H1 (cell line): ENCODE measurements at regions not wholly inside any gene's neighbourhood (a gene's known extent, or its start where the extent isn't known, plus 50 kb on each side); places are given as distances from the start of the nearest gene placed in this dataset.

Source experiments
- CTCF ChIA-PET: fragments of 300-600 bp; sonication (Branson Sonifier 250); formaldehyde crosslinking; loops from one replicate; lab custom pipeline; 2021; ENCODE audit not compliant: partially characterized antibody; lab: Charles Lee
- POLR2A ChIA-PET: fragments of 300-600 bp; sonication (Branson Sonifier 250); formaldehyde crosslinking; loops from one replicate; lab custom pipeline; 2021; ENCODE audit warnings: inconsistent platforms; ENCODE audit not compliant: partially characterized antibody; lab: Charles Lee
- DNase-seq, 2 experiments: peaks; one replicate each; pipeline versions ENCODE4 v3.0.0 to v3.0.0-alpha.2; 2010 to 2022; ENCODE audit warnings: low spot score in 2 of 2, low read depth in 1 of 2, mixed read lengths in 1 of 2
- FAIRE-seq: peaks from 2 replicates; lab custom pipeline; 2011; peaks lifted over from hg19 to GRCh38; lab: Jason Lieb, UNC
- H2AFZ ChIP-seq: 2 replicates; pipeline ENCODE4 v1.8.1; 2012; ENCODE audit warnings: low read length, inconsistent platforms
- H2AK5ac ChIP-seq: 2 replicates; pipeline ENCODE4 v1.6.1; 2013; ENCODE audit warnings: low read depth, low read length
- H2BK120ac ChIP-seq: replicated peaks from 2 replicates; pipeline ENCODE3; 2013; ENCODE audit warnings: low read depth, low read length, inconsistent platforms
- H2BK12ac ChIP-seq: 2 replicates; pipeline ENCODE4 v1.6.1; 2013; ENCODE audit warnings: low read depth, low read length
- H2BK15ac ChIP-seq: 2 replicates; pipeline ENCODE4 v1.6.1; 2013; ENCODE audit warnings: low read length
- H2BK20ac ChIP-seq: 2 replicates; pipeline ENCODE4 v1.6.1; 2013; ENCODE audit warnings: low read length
- H2BK5ac ChIP-seq: 2 replicates; pipeline ENCODE4 v1.6.1; 2013; ENCODE audit warnings: low read depth, low read length
- H3K14ac ChIP-seq: 2 replicates; pipeline ENCODE4 v1.6.1; 2013; ENCODE audit warnings: inconsistent platforms; ENCODE audit not compliant: insufficient read length
- H3K18ac ChIP-seq: 2 replicates; pipeline ENCODE4 v1.6.1; 2013; ENCODE audit warnings: low read length; ENCODE audit errors: extremely low read depth
- H3K23ac ChIP-seq: 2 replicates; pipeline ENCODE4 v1.6.1; 2013; ENCODE audit warnings: inconsistent platforms; ENCODE audit not compliant: insufficient read length
- H3K23me2 ChIP-seq: 2 replicates; pipeline ENCODE4 v1.6.1; 2013; ENCODE audit warnings: low read depth, low read length
- H3K27ac ChIP-seq: 2 replicates; pipeline ENCODE4 v1.6.1; 2011; ENCODE audit warnings: low read depth, low read length, inconsistent platforms
- H3K27me3 ChIP-seq, 4 experiments: replicated peaks in 1 of 4; 1 replicate in 1 of 4; 2 replicates in 3 of 4; pipeline versions ENCODE4 v1.6.1 to v1.8.1; 2011 to 2013; ENCODE audit warnings: low read length in 3 of 4, mild to moderate bottlenecking in 3 of 4, inconsistent platforms in 2 of 4, mixed read lengths in 2 of 4, moderate library complexity in 1 of 4; ENCODE audit not compliant: control insufficient read depth in 3 of 4, insufficient read depth in 3 of 4; ENCODE audit errors: extremely low read depth in 1 of 4
- H3K36me3 ChIP-seq, 4 experiments: 2 replicates each; pipeline versions ENCODE4 v1.6.1 to v1.8.1; 2011 to 2013; ENCODE audit warnings: mild to moderate bottlenecking in 4 of 4, low read length in 3 of 4, moderate library complexity in 2 of 4, control low read depth in 1 of 4, inconsistent platforms in 1 of 4; ENCODE audit not compliant: insufficient read depth in 4 of 4, control insufficient read depth in 2 of 4
- H3K4ac ChIP-seq: replicated peaks from 2 replicates; pipeline ENCODE3; 2013; ENCODE audit warnings: low read length, low read depth, mixed read lengths, inconsistent platforms; ENCODE audit not compliant: insufficient read length
- H3K4me1 ChIP-seq, 4 experiments: replicated peaks in 1 of 4; 1 replicate in 1 of 4; 2 replicates in 3 of 4; pipeline versions ENCODE4 v1.6.1 to v1.8.1; 2011 to 2013; ENCODE audit warnings: low read length in 3 of 4, inconsistent platforms in 2 of 4, mixed read lengths in 1 of 4; ENCODE audit not compliant: insufficient read depth in 4 of 4, control insufficient read depth in 3 of 4
- H3K4me2 ChIP-seq, 2 experiments: 2 replicates each; pipeline versions ENCODE4 v1.6.1 to v1.8.1; 2011 to 2013; ENCODE audit warnings: low read depth in 2 of 2, low read length in 2 of 2, control low read depth in 1 of 2, inconsistent platforms in 1 of 2, mild to moderate bottlenecking in 1 of 2; ENCODE audit not compliant: insufficient read depth in 1 of 2
- H3K4me3 ChIP-seq, 4 experiments: fragments of 200-600, 300-600 bp in 1 of 4; sonication (generic), shearing (Covaris generic), sonication (Bioruptor Twin) in 1 of 4; 2 replicates each; pipeline versions ENCODE4 v1.5.1 to v1.8.1; 2011 to 2016; ENCODE audit warnings: low read length in 4 of 4, low read depth in 3 of 4, control low read depth in 2 of 4, inconsistent platforms in 2 of 4, mild to moderate bottlenecking in 2 of 4, mixed read lengths in 1 of 4, moderate library complexity in 1 of 4; ENCODE audit not compliant: insufficient read depth in 2 of 4; ENCODE audit errors: extremely low read depth in 1 of 4
- H3K56ac ChIP-seq: replicated peaks from 2 replicates; pipeline ENCODE3; 2013; ENCODE audit warnings: low read depth, mild to moderate bottlenecking, mixed read lengths, low read length, inconsistent platforms; ENCODE audit not compliant: insufficient read length
- H3K79me1 ChIP-seq: 2 replicates; pipeline ENCODE4 v1.6.1; 2013; ENCODE audit warnings: low read depth, low read length, control low read depth
- H3K79me2 ChIP-seq, 2 experiments: 2 replicates each; pipeline versions ENCODE4 v1.6.1 to v1.8.1; 2012 to 2013; ENCODE audit warnings: low read length in 2 of 2, mild to moderate bottlenecking in 2 of 2, inconsistent platforms in 1 of 2; ENCODE audit not compliant: insufficient read depth in 2 of 2, control insufficient read depth in 1 of 2
- H3K9ac ChIP-seq, 4 experiments: replicated peaks in 1 of 4; 1 replicate in 1 of 4; 2 replicates in 3 of 4; pipeline versions ENCODE4 v1.6.1 to v1.8.1; 2011 to 2013; ENCODE audit warnings: low read depth in 3 of 4, low read length in 3 of 4, control low read depth in 2 of 4, mild to moderate bottlenecking in 2 of 4, moderate library complexity in 2 of 4, inconsistent platforms in 1 of 4; ENCODE audit errors: extremely low read depth in 1 of 4
- H3K9me3 ChIP-seq, 2 experiments: 2 replicates each; pipeline versions ENCODE4 v1.6.1 to v1.8.1; 2012 to 2013; ENCODE audit warnings: mild to moderate bottlenecking in 2 of 2, moderate library complexity in 2 of 2, control low read depth in 1 of 2, inconsistent platforms in 1 of 2, low read depth in 1 of 2, low read length in 1 of 2, mixed read lengths in 1 of 2; ENCODE audit not compliant: insufficient read depth in 2 of 2
- H4K20me1 ChIP-seq, 2 experiments: replicated peaks in 1 of 2; 2 replicates each; pipeline versions ENCODE3 to v1.8.1; 2011 to 2013; ENCODE audit warnings: inconsistent platforms in 2 of 2, low read length in 2 of 2, mild to moderate bottlenecking in 1 of 2; ENCODE audit not compliant: insufficient read depth in 2 of 2, control insufficient read depth in 1 of 2
- H4K5ac ChIP-seq: 2 replicates; pipeline ENCODE4 v1.6.1; 2013; ENCODE audit warnings: low read length, low read depth, mixed read lengths, inconsistent platforms; ENCODE audit not compliant: insufficient read length
- H4K8ac ChIP-seq: 2 replicates; pipeline ENCODE4 v1.8.0; 2013; ENCODE audit warnings: mild to moderate bottlenecking, moderate library complexity, low read length, inconsistent platforms; ENCODE audit not compliant: insufficient read depth; ENCODE audit errors: extremely low read depth
- H4K91ac ChIP-seq: replicated peaks from 2 replicates; pipeline ENCODE3; 2013; ENCODE audit warnings: low read length, mixed read lengths, inconsistent platforms; ENCODE audit not compliant: insufficient read length
- BRCA1 ChIP-seq: IDR thresholded peaks from 2 replicates; pipeline ENCODE4 v1.6.1; 2012; ENCODE audit warnings: low read depth, low read length, improper control_type of control experiment
- CBX5 ChIP-seq: fragments of 300-800, 300-1000 bp; sonication (generic); IDR thresholded peaks from 2 replicates; pipeline ENCODE4 v1.7.1; 2016; ENCODE audit warnings: antibody characterized with exemption, low read length, low read depth
- CEBPB ChIP-seq: IDR thresholded peaks from 2 replicates; pipeline ENCODE4 v1.6.1; 2012; ENCODE audit warnings: low read depth, low read length
- CREB1 ChIP-seq: IDR thresholded peaks from 2 replicates; pipeline ENCODE4 v1.6.1; 2012; ENCODE audit warnings: inconsistent platforms
- EP300 ChIP-seq, 2 experiments: IDR thresholded peaks; 1 replicate in 1 of 2; 2 replicates in 1 of 2; pipeline ENCODE4 v1.6.1; 2011 to 2012; ENCODE audit warnings: low read depth in 2 of 2, low read length in 2 of 2, mild to moderate bottlenecking in 2 of 2, borderline replicate concordance in 1 of 2, inconsistent platforms in 1 of 2, moderate library complexity in 1 of 2
- KDM5A ChIP-seq: fragments of 200-600 bp; IDR thresholded peaks from 2 replicates; pipeline ENCODE4 v1.7.1; 2012; ENCODE audit warnings: mild to moderate bottlenecking, low read length, inconsistent platforms, mixed read lengths
- NRF1 ChIP-seq: IDR thresholded peaks from 2 replicates; pipeline ENCODE4 v1.6.1; 2011; ENCODE audit warnings: mild to moderate bottlenecking, low read depth, low read length, improper control_type of control experiment
- RAD21 ChIP-seq, 2 experiments: IDR thresholded peaks in 1 of 2; conservative IDR thresholded peaks in 1 of 2; 2 replicates each; pipeline ENCODE4 v1.6.1; 2011; ENCODE audit warnings: low read depth in 2 of 2, low read length in 2 of 2, improper control_type of control experiment in 1 of 2, inconsistent platforms in 1 of 2, mild to moderate bottlenecking in 1 of 2, moderate library complexity in 1 of 2
- SUZ12 ChIP-seq: fragments of 200-600 bp; sonication (generic); IDR thresholded peaks from 2 replicates; pipeline ENCODE4 v1.6.1; 2012; ENCODE audit warnings: mild to moderate bottlenecking, inconsistent platforms, low read length, moderate library complexity, mixed read lengths
- WGBS, 2 experiments: shearing (Covaris generic) in 1 of 2; methylation state at CpG; one replicate each; pipeline versions ENCODE4 v1.1.6 to v1.1.7; 2013 to 2015; ENCODE audit warnings: low lambda C conversion rate in 2 of 2, mixed read lengths in 2 of 2, inconsistent platforms in 1 of 2, low coverage in 1 of 2, missing lambda C conversion rate in 1 of 2; ENCODE audit not compliant: insufficient replicate concordance in 2 of 2, insufficient coverage in 1 of 2, insufficient read length in 1 of 2; ENCODE audit errors: extremely low coverage in 1 of 2, missing lambda C conversion rate in 1 of 2; 5-methylcytosine and 5-hydroxymethylcytosine counted together
- TF ChIP-seq, protein P1 (sequence below), 3 experiments: IDR thresholded peaks; 1 replicate in 2 of 3; 2 replicates in 1 of 3; pipeline versions ENCODE4 v1.5.1 to v1.6.1; 2011; ENCODE audit warnings: low read length in 3 of 3, mild to moderate bottlenecking in 3 of 3, inconsistent platforms in 2 of 3, low read depth in 1 of 3, moderate library complexity in 1 of 3; ENCODE audit not compliant: insufficient read depth in 1 of 3; ENCODE audit errors: control extremely low read depth in 1 of 3
- TF ChIP-seq, protein P2 (sequence below): IDR thresholded peaks from 2 replicates; pipeline ENCODE4 v1.6.1; 2012; ENCODE audit warnings: inconsistent platforms

DNA sequence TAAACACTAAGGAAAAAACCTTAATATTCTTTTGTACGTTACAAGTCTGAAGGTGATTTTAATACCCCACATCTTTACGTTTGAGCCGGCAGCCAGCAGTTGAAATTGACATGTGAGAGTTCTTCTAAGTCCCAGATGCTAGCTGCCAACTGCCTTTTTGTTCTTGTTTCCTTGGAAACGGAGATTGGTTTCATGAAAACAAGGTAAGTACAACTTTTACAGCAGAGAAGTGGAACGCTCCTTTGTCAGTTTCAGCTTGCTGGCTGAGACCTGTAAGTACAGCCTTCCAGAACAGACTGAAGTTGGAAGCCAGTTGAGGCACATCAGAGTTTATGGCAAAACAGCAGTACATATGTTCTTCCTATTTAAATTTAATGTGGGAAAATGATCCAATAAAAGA, 1018.4 kb upstream of the ARRDC3 start:
- Histone ChIP-seq H2AFZ (no peak overlapping the region), H3K36me3 (no peaks in the 10 kb centered on the region), H3K4me3 (no peak overlapping the region), H3K4me2 (no peak overlapping the region), H3K18ac (no peak overlapping the region), H4K5ac (no peak overlapping the region), H3K14ac (no peak overlapping the region), H3K9ac (no peak overlapping the region), H3K23ac (no peak overlapping the region), H3K4me1 (no peaks in the 10 kb centered on the region), H2BK120ac (no peak overlapping the region), H4K8ac (no peak overlapping the region), H3K56ac (no peak overlapping the region), H3K79me2 (no peaks in the 10 kb centered on the region), H2BK15ac (no peak overlapping the region), H2BK20ac (no peak overlapping the region), H3K4ac (no peak overlapping the region), H2BK5ac (no peak overlapping the region), H4K91ac (no peak overlapping the region), H3K9me3 (no peaks in the 10 kb centered on the region), H3K23me2 (no peaks in the 10 kb centered on the region), H3K27me3 (no peaks in the 10 kb centered on the region), H4K20me1 (no peaks in the 10 kb centered on the region), H3K79me1 (no peaks in the 10 kb centered on the region), H2BK12ac (no peak overlapping the region), H3K27ac (no peak overlapping the region), H2AK5ac (no peak overlapping the region)
- FAIRE-seq = peak; percentile 71
- DNase-seq = no peak
- ChIA-PET CTCF (no interaction called here), POLR2A (no interaction called here)
- WGBS, 2 experiments = 82% methylated on average over 5 of the region's 5 CpGs; no CpG with 5 or more reads in 1 of the 2 experiments
- TF ChIP-seq CBX5 (no peak), RAD21 (IDR thresholded peaks at IDR 0.05 in 1 of 2, conservative IDR thresholded peaks at IDR 0.05 in 1 of 2; ENCODE audit: low read depth in 2 of 2, low read length in 2 of 2) (peak in 1 of 2 experiments; percentile 18; a peak in 1 of 4 replicates), EP300 (IDR thresholded peaks at IDR 0.05; ENCODE audit: borderline replicate concordance in 1 of 2, low read depth in 2 of 2, low read length in 2 of 2) (no peak; a peak in 1 of 3 replicates), BRCA1 (no peak), SUZ12 (no peak), CEBPB (no peak), CREB1 (no peak), KDM5A (no peak), NRF1 (no peak)
- TF ChIP-seq, protein P1, sequence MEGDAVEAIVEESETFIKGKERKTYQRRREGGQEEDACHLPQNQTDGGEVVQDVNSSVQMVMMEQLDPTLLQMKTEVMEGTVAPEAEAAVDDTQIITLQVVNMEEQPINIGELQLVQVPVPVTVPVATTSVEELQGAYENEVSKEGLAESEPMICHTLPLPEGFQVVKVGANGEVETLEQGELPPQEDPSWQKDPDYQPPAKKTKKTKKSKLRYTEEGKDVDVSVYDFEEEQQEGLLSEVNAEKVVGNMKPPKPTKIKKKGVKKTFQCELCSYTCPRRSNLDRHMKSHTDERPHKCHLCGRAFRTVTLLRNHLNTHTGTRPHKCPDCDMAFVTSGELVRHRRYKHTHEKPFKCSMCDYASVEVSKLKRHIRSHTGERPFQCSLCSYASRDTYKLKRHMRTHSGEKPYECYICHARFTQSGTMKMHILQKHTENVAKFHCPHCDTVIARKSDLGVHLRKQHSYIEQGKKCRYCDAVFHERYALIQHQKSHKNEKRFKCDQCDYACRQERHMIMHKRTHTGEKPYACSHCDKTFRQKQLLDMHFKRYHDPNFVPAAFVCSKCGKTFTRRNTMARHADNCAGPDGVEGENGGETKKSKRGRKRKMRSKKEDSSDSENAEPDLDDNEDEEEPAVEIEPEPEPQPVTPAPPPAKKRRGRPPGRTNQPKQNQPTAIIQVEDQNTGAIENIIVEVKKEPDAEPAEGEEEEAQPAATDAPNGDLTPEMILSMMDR (IDR thresholded peaks at IDR 0.05; ENCODE audit: control extremely low read depth in 1 of 3, insufficient read depth in 1 of 3, low read depth in 1 of 3, low read length in 3 of 3) = peak in 1 of 3 experiments; percentile 8; a peak in 1 of 4 replicates
- TF ChIP-seq, protein P2, sequence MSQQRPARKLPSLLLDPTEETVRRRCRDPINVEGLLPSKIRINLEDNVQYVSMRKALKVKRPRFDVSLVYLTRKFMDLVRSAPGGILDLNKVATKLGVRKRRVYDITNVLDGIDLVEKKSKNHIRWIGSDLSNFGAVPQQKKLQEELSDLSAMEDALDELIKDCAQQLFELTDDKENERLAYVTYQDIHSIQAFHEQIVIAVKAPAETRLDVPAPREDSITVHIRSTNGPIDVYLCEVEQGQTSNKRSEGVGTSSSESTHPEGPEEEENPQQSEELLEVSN = no peak
